NCI-H1092 treated with DMSO at 0.1 percent for 48 hours (cell line): ENCODE measurements at regions not wholly inside any gene's neighbourhood (a gene's known extent, or its start where the extent isn't known, plus 50 kb on each side); places are given as distances from the start of the nearest gene placed in this dataset.
"Not testable (repeated sequence)": the region's sequence is repeated elsewhere in the genome, so short reads cannot be mapped to it uniquely, and the experiment has no call there.

Experiments
- DNase-seq: peaks from one replicate; lab custom pipeline; 2025; lab: John Stamatoyannopoulos, UW

GRCh38 chr14:43858981-43859380, 648.1 kb downstream of the FSCB start:
- no peak for DNase-seq

GRCh38 chr14:43855556-43855955, 651.5 kb downstream of the FSCB start:
- DNase-seq: no peak

- DNase-seq: no peak
Observed at GRCh38 chr14:43853541-43853940, 653.5 kb downstream of the FSCB start.

- no peak for DNase-seq
Observed at GRCh38 chr14:43803076-43803689, 703.9 kb downstream of the FSCB start.

GRCh38 chr14:43795600-43796228, 711.4 kb downstream of the FSCB start:
- peak; percentile 59 for DNase-seq

GRCh38 chr14:43793579-43793978, 713.5 kb downstream of the FSCB start:
- no peak for DNase-seq

- no peak for DNase-seq
Observed at GRCh38 chr14:43792980-43793379, 714.1 kb downstream of the FSCB start.

- no peak for DNase-seq
Observed at GRCh38 chr14:43790681-43791080, 716.4 kb downstream of the FSCB start.

- no peak for DNase-seq
Observed at GRCh38 chr14:43789458-43789857, 717.6 kb downstream of the FSCB start.

GRCh38 chr14:43786066-43786762, 720.9 kb downstream of the FSCB start:
- DNase-seq: no peak

- DNase-seq: not testable (repeated sequence)
Observed at GRCh38 chr14:43784432-43784831, 722.7 kb downstream of the FSCB start.

- DNase-seq: no peak
Observed at GRCh38 chr14:43778937-43779639, 728.0 kb downstream of the FSCB start.

- DNase-seq: no peak
Observed at GRCh38 chr14:43778570-43778936, 728.5 kb downstream of the FSCB start.

- no peak for DNase-seq
Observed at GRCh38 chr14:43765474-43765873, 741.6 kb downstream of the FSCB start.

- no peak for DNase-seq
Observed at GRCh38 chr14:43764433-43764832, 742.6 kb downstream of the FSCB start.

GRCh38 chr14:43755707-43756106, 751.4 kb downstream of the FSCB start:
- DNase-seq: no peak

GRCh38 chr14:43754838-43755237, 752.2 kb downstream of the FSCB start:
- DNase-seq: no peak

GRCh38 chr14:43745746-43746145, 761.3 kb downstream of the FSCB start:
- no peak for DNase-seq

GRCh38 chr14:43735932-43736331, 771.2 kb downstream of the FSCB start:
- no peak for DNase-seq

GRCh38 chr14:43729143-43729542, 777.9 kb downstream of the FSCB start:
- DNase-seq: no peak

GRCh38 chr14:43706900-43707299, 800.2 kb downstream of the FSCB start:
- DNase-seq: no peak

- not testable (repeated sequence) for DNase-seq
Observed at GRCh38 chr14:43698561-43699284, 808.4 kb downstream of the FSCB start.
